OCI-LY7 (cell line): ENCODE measurements at regions not wholly inside any gene's neighbourhood (a gene's known extent, or its start where the extent isn't known, plus 50 kb on each side); places are given as distances from the start of the nearest gene placed in this dataset.

Experiments
- BruUV-seq: library from RNA; stranded (reverse); fragments of 400-500 nt; replicated peaks from 2 replicates; lab custom pipeline; 2021; lab: Mats Ljungman, UMichigan
- CTCF ChIA-PET: fragments of 300-600 bp; sonication (Branson Sonifier 250); formaldehyde crosslinking; loops from one replicate; lab custom pipeline; 2022; ENCODE audit warnings: antibody characterized with exemption; ENCODE audit not compliant: unreplicated experiment; lab: Charles Lee
- POLR2A ChIA-PET: fragments of 300-600 bp; sonication (Branson Sonifier 250); formaldehyde crosslinking; loops from one replicate; lab custom pipeline; 2022; ENCODE audit warnings: antibody characterized with exemption; lab: Charles Lee
- DNase-seq: peaks from one replicate; pipeline ENCODE4 v3.0.0-alpha.2; 2015; ENCODE audit warnings: low spot score
- H2AFZ ChIP-seq: fragments of 200-600 bp; sonication (generic), shearing (Covaris generic); 2 replicates; pipeline ENCODE4 v1.6.1; 2014; ENCODE audit warnings: mild to moderate bottlenecking, antibody characterized with exemption, low read length, moderate library complexity
- H3K27ac ChIP-seq: fragments of 200-600 bp; sonication (generic); 2 replicates; pipeline ENCODE4 v1.5.1; 2014; ENCODE audit warnings: mixed run types, low read depth, mild to moderate bottlenecking, moderate library complexity, low read length, inconsistent platforms; ENCODE audit not compliant: poor library complexity, severe bottlenecking
- H3K36me3 ChIP-seq: fragments of 200-600 bp; sonication (generic); 2 replicates; pipeline ENCODE4 v1.6.1; 2014; ENCODE audit warnings: mild to moderate bottlenecking, antibody characterized with exemption, low read length, moderate library complexity, mixed read lengths; ENCODE audit not compliant: insufficient read depth
- H3K4me1 ChIP-seq: fragments of 200-600 bp; sonication (generic); 2 replicates; pipeline ENCODE4 v1.5.1; 2014; ENCODE audit warnings: mild to moderate bottlenecking, low read length; ENCODE audit not compliant: insufficient read depth, poor library complexity, severe bottlenecking
- H3K4me2 ChIP-seq: fragments of 200-600 bp; sonication (generic); 2 replicates; pipeline ENCODE4 v1.6.1; 2014; ENCODE audit warnings: mild to moderate bottlenecking, low read length
- H3K4me3 ChIP-seq: fragments of 200-600 bp; sonication (generic); 2 replicates; pipeline ENCODE4 v1.5.1; 2014; ENCODE audit warnings: mild to moderate bottlenecking, low read depth, low read length; ENCODE audit not compliant: poor library complexity, severe bottlenecking
- H3K79me2 ChIP-seq: fragments of 200-600 bp; sonication (generic); 2 replicates; pipeline ENCODE4 v1.6.1; 2016; ENCODE audit warnings: low read depth, mild to moderate bottlenecking, low read length, moderate library complexity, mixed read lengths; ENCODE audit not compliant: insufficient read depth
- H3K9me2 ChIP-seq: fragments of 200-600 bp; sonication (generic); 2 replicates; pipeline ENCODE4 v1.6.1; 2016; ENCODE audit warnings: mild to moderate bottlenecking, low read length, mixed read lengths; ENCODE audit not compliant: insufficient read depth
- H3K9me3 ChIP-seq: fragments of 200-600 bp; sonication (generic); 2 replicates; pipeline ENCODE4 v1.6.1; 2014; ENCODE audit warnings: mild to moderate bottlenecking, mixed run types, low read length, mixed read lengths
- H4K20me1 ChIP-seq: fragments of 200-600 bp; sonication (generic); 2 replicates; pipeline ENCODE4 v1.6.1; 2014; ENCODE audit warnings: mild to moderate bottlenecking, antibody characterized with exemption, low read length, moderate library complexity, mixed read lengths; ENCODE audit not compliant: insufficient read depth
- CTCF ChIP-seq: fragments of 200-600 bp; sonication (generic); conservative IDR thresholded peaks from 2 replicates; pipeline ENCODE4 v1.5.1; 2014; ENCODE audit warnings: mild to moderate bottlenecking, antibody characterized with exemption, low read length, moderate library complexity, mixed read lengths
- EZH2phosphoT487 ChIP-seq: fragments of 200-600 bp; sonication (generic); IDR thresholded peaks from 2 replicates; pipeline ENCODE4 v1.6.1; 2018; ENCODE audit warnings: low read depth, borderline replicate concordance, mild to moderate bottlenecking, mixed run types, antibody characterized with exemption, low read length, moderate library complexity, mixed read lengths
- intact Hi-C: fragments of 100-400 bp; cut with micrococcal nuclease; formaldehyde crosslinking; loops from one replicate; pipeline ENCODE4 v1.10.0; 2022; ENCODE audit not compliant: unreplicated experiment

- Histone ChIP-seq H3K27ac (no peak overlapping the region), H3K36me3 (no peaks in the 10 kb centered on the region), H3K4me1 (no peaks in the 10 kb centered on the region), H2AFZ (no peak overlapping the region), H3K4me3 (no peak overlapping the region), H3K79me2 (no peaks in the 10 kb centered on the region), H3K9me3 (no peaks in the 10 kb centered on the region), H4K20me1 (no peaks in the 10 kb centered on the region), H3K9me2 (no peaks in the 10 kb centered on the region), H3K4me2 (no peak overlapping the region)
- TF ChIP-seq CTCF (no peak), EZH2phosphoT487 (no peak)
- DNase-seq = no peak
- no TSS peak for BruUV-seq
- CTCF ChIA-PET = no interaction called here
- intact Hi-C loops = no loop called here
- POLR2A ChIA-PET = interaction anchor here (0.5 kb wide), 1 partner anchor 1148 kb away, joined by 3 read pairs; no protein-coding TSS in a partner anchor
Observed at GRCh38 chr6:2396846-2397630, 151.6 kb upstream of the GMDS start.

GRCh38 chr6:2396042-2396657, 150.7 kb upstream of the GMDS start:
- POLR2A ChIA-PET = no interaction called here
- Histone ChIP-seq H3K4me2 (no peak overlapping the region), H3K4me1 (no peaks in the 10 kb centered on the region), H4K20me1 (no peaks in the 10 kb centered on the region), H3K9me2 (no peaks in the 10 kb centered on the region), H3K36me3 (no peaks in the 10 kb centered on the region), H2AFZ (no peak overlapping the region), H3K9me3 (no peaks in the 10 kb centered on the region), H3K27ac (no peak overlapping the region), H3K79me2 (no peaks in the 10 kb centered on the region), H3K4me3 (no peak overlapping the region)
- BruUV-seq = no TSS peak
- intact Hi-C loops = no loop called here
- DNase-seq = no peak
- CTCF ChIA-PET = no interaction called here
- TF ChIP-seq CTCF (no peak), EZH2phosphoT487 (no peak)
